ENCODE measurements at regions not wholly inside any gene's neighbourhood (a gene's known extent, or its start where the extent isn't known, plus 50 kb on each side); places are given as distances from the start of the nearest gene placed in this dataset.

DNA sequence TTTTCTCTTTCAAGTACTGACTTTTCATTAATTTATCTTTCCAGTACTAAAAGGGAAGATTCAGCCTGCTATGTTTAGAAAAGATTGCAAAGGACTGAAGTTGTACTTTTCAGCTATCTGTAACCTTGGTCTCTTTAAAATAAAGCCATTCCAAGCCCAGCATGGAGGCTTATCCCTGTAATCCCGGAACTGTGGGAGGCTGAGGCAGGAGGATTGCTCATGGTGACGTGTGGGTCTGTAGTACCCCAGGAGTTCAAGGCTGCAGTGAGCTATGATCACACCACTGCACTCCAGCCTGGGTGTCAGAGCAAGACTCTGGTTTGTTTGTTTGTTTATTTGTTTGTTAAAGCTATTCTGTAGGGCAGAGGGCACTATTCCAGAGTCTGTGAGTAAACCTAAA lies 50.6 kb upstream of the TMEM170B start:
- TF ChIP-seq MAFK (IDR thresholded peaks at IDR 0.05; ENCODE audit: low read depth, low read length) (no peak), CEBPB (IDR thresholded peaks at IDR 0.05; ENCODE audit: low read depth, low read length) (no peak)
- Histone ChIP-seq H2BK120ac (ENCODE audit: low read depth, low read length) (no peak overlapping the region), H3K4me2 (ENCODE audit: low read depth, low read length) (no peak overlapping the region), H3K4me3 (ENCODE audit: insufficient read depth, low read depth, low read length) (no peak overlapping the region), H3K4ac (ENCODE audit: low read depth, low read length) (no peak overlapping the region), H2AK9ac (replicated peaks; ENCODE audit: low read depth, low read length, poor library complexity) (no peak overlapping the region), H4K20me1 (ENCODE audit: insufficient read depth, low read length) (no peaks in the 10 kb centered on the region), H3K56ac (ENCODE audit: extremely low read depth, insufficient read depth, low read length) (no peak overlapping the region), H4K8ac (ENCODE audit: low read depth in 2 of 2, low read length in 2 of 2) (no peak overlapping the region), H3K27me3 (ENCODE audit: control insufficient read depth, insufficient read depth, low read length) (no peaks in the 10 kb centered on the region), H3K9me1 (ENCODE audit: insufficient read depth, low read length) (peaks cover 13% of the 10 kb centered on the region), H3K9me3 (ENCODE audit: control insufficient read depth, insufficient read depth, low read length) (no peaks in the 10 kb centered on the region), H4K5ac (ENCODE audit: low read depth, low read length) (no peak overlapping the region), H3K23ac (ENCODE audit: low read depth, low read length) (no peak overlapping the region), H3K9ac (ENCODE audit: low read depth, low read length) (no peak overlapping the region), H2AFZ (replicated peaks; ENCODE audit: low read length, poor library complexity) (no peak overlapping the region), H3K79me1 (ENCODE audit: low read depth in 1 of 2, low read length in 2 of 2) (no peaks in the 10 kb centered on the region), H3K4me1 (ENCODE audit: control insufficient read depth, insufficient read depth, low read length) (no peaks in the 10 kb centered on the region; the same call in 1 of the 2 replicates), H3K36me3 (ENCODE audit: control insufficient read depth, insufficient read depth, low read length) (no peaks in the 10 kb centered on the region), H3K18ac (ENCODE audit: low read depth, low read length) (no peak overlapping the region), H3K27ac (ENCODE audit: insufficient read depth, low read length) (no peak overlapping the region), H4K91ac (ENCODE audit: insufficient read depth, low read depth, low read length) (no peak overlapping the region), H2BK5ac (ENCODE audit: low read depth, low read length, poor library complexity, severe bottlenecking) (no peak overlapping the region), H2BK20ac (ENCODE audit: low read depth, low read length) (no peak overlapping the region), H3K14ac (replicated peaks; ENCODE audit: low read depth, low read length) (no peak overlapping the region), H2BK15ac (ENCODE audit: low read depth, low read length) (no peak overlapping the region), H2AK5ac (ENCODE audit: low read depth, low read length) (no peak overlapping the region)
- ChIA-PET POLR2A (ENCODE audit: unreplicated experiment) (no interaction called here), CTCF (interaction anchor here (1.0 kb wide), 1 partner anchor 9 kb away, joined by 3 read pairs; no protein-coding TSS in a partner anchor)
- intact Hi-C loops (cut with micrococcal nuclease) = no loop called here
- dilution Hi-C loops (cut with HindIII; ENCODE audit: low sequenced_read_pairs, unreplicated experiment) = no loop called here
- in situ Hi-C loops (cut with MboI; ENCODE audit: low sequenced_read_pairs) = no loop called here
- DNase-seq = no peak
- ATAC-seq (ENCODE audit: low read depth) = no peak
- no CpG with 5 or more reads among the region's 2 CpGs for WGBS, 2 experiments (ENCODE audit: extremely low coverage in 2 of 2, insufficient read length in 1 of 2)
- no TSS peak for BruUV-seq (replicated peaks)
